PC-9 (cell line): ENCODE measurements at regions not wholly inside any gene's neighbourhood (a gene's known extent, or its start where the extent isn't known, plus 50 kb on each side); places are given as distances from the start of the nearest gene placed in this dataset.

Experiments
- BruUV-seq: library from RNA; stranded (reverse); fragments of 400-500 nt; replicated peaks from 2 replicates; lab custom pipeline; 2021; lab: Mats Ljungman, UMichigan
- CTCF ChIA-PET: fragments of 300-600 bp; sonication (Branson Sonifier 250); formaldehyde crosslinking; loops from one replicate; lab custom pipeline; 2022; ENCODE audit warnings: antibody characterized with exemption; lab: Charles Lee
- POLR2A ChIA-PET: fragments of 300-600 bp; sonication (Branson Sonifier 250); formaldehyde crosslinking; loops from one replicate; lab custom pipeline; 2022; ENCODE audit warnings: antibody characterized with exemption; ENCODE audit not compliant: unreplicated experiment; lab: Charles Lee
- DNase-seq, 2 experiments: peaks; one replicate each; pipeline versions ENCODE4 v3.0.0 to v3.0.0-alpha.2; 2015 to 2022; ENCODE audit warnings: mixed read lengths in 1 of 2
- H2AFZ ChIP-seq: fragments of 200-600 bp; sonication (generic); 2 replicates; pipeline ENCODE4 v1.8.1; 2017; ENCODE audit warnings: antibody characterized with exemption
- H3F3A ChIP-seq: fragments of 200-600 bp; sonication (generic); 2 replicates; pipeline ENCODE4 v1.8.1; 2017; ENCODE audit warnings: antibody characterized with exemption, mild to moderate bottlenecking, low read depth; ENCODE audit not compliant: insufficient read depth
- H3K27ac ChIP-seq: fragments of 200-600 bp; sonication (generic); 2 replicates; pipeline ENCODE4 v1.6.1; 2016; ENCODE audit warnings: mixed run types
- H3K27me3 ChIP-seq: fragments of 200-600 bp; sonication (generic); 2 replicates; pipeline ENCODE4 v1.6.1; 2016; ENCODE audit warnings: low read depth, mixed run types; ENCODE audit not compliant: insufficient read depth
- H3K36me3 ChIP-seq: fragments of 200-600 bp; sonication (generic); 2 replicates; pipeline ENCODE4 v1.6.1; 2016; ENCODE audit warnings: low read depth, mixed run types
- H3K4me1 ChIP-seq: fragments of 200-600 bp; sonication (generic); replicated peaks from 2 replicates; pipeline ENCODE4 v1.6.1; 2016; ENCODE audit warnings: mixed run types; ENCODE audit not compliant: insufficient read depth
- H3K4me2 ChIP-seq: fragments of 200-600 bp; sonication (generic); 2 replicates; pipeline ENCODE4 v1.6.1; 2017; ENCODE audit warnings: mixed run types
- H3K4me3 ChIP-seq: fragments of 200-600 bp; sonication (generic); 2 replicates; pipeline ENCODE4 v1.6.1; 2016; ENCODE audit warnings: mixed run types
- H3K79me2 ChIP-seq: fragments of 200-600 bp; sonication (generic); 2 replicates; pipeline ENCODE4 v1.6.1; 2017; ENCODE audit warnings: low read depth, mixed run types
- H3K9me2 ChIP-seq: fragments of 200-600 bp; sonication (generic); 2 replicates; pipeline ENCODE4 v1.8.1; 2017; ENCODE audit warnings: mild to moderate bottlenecking; ENCODE audit not compliant: insufficient read depth
- H3K9me3 ChIP-seq: fragments of 200-600 bp; sonication (generic); 2 replicates; pipeline ENCODE4 v1.8.1; 2016; ENCODE audit warnings: low read depth; ENCODE audit not compliant: insufficient read depth
- H4K20me1 ChIP-seq: fragments of 200-600 bp; sonication (generic); 2 replicates; pipeline ENCODE4 v1.8.1; 2017; ENCODE audit not compliant: insufficient read depth
- EZH2 ChIP-seq: fragments of 200-600 bp; sonication (generic); IDR thresholded peaks from 2 replicates; pipeline ENCODE4 v1.8.0; 2017; ENCODE audit warnings: antibody characterized with exemption, low read depth
- intact Hi-C: fragments of 100-400 bp; cut with micrococcal nuclease; formaldehyde crosslinking; loops from one replicate; pipeline ENCODE4 v1.10.0; 2022; ENCODE audit not compliant: unreplicated experiment
- TF ChIP-seq, protein P1 (sequence below): fragments of 200-600 bp; sonication (generic); conservative IDR thresholded peaks from 2 replicates; pipeline ENCODE4 v1.6.1; 2017; ENCODE audit warnings: mixed run types, antibody characterized with exemption, mild to moderate bottlenecking, moderate library complexity

- Histone ChIP-seq H3F3A (no peaks in the 10 kb centered on the region), H3K4me1 (no peaks in the 10 kb centered on the region), H3K9me2 (no peaks in the 10 kb centered on the region), H3K36me3 (no peaks in the 10 kb centered on the region), H4K20me1 (no peaks in the 10 kb centered on the region), H3K4me3 (no peak overlapping the region), H3K9me3 (no peaks in the 10 kb centered on the region), H3K79me2 (no peaks in the 10 kb centered on the region), H3K4me2 (no peak overlapping the region), H3K27ac (no peak overlapping the region), H2AFZ (no peak overlapping the region), H3K27me3 (no peaks in the 10 kb centered on the region)
- no peak for DNase-seq
- intact Hi-C loops: no loop called here
- no TSS peak for BruUV-seq
- no peak for TF ChIP-seq EZH2
- TF ChIP-seq, protein P1, sequence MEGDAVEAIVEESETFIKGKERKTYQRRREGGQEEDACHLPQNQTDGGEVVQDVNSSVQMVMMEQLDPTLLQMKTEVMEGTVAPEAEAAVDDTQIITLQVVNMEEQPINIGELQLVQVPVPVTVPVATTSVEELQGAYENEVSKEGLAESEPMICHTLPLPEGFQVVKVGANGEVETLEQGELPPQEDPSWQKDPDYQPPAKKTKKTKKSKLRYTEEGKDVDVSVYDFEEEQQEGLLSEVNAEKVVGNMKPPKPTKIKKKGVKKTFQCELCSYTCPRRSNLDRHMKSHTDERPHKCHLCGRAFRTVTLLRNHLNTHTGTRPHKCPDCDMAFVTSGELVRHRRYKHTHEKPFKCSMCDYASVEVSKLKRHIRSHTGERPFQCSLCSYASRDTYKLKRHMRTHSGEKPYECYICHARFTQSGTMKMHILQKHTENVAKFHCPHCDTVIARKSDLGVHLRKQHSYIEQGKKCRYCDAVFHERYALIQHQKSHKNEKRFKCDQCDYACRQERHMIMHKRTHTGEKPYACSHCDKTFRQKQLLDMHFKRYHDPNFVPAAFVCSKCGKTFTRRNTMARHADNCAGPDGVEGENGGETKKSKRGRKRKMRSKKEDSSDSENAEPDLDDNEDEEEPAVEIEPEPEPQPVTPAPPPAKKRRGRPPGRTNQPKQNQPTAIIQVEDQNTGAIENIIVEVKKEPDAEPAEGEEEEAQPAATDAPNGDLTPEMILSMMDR: no peak
- POLR2A ChIA-PET: no interaction called here
- CTCF ChIA-PET: no interaction called here
Measured at GRCh38 chr10:3442451-3442990, 269.9 kb upstream of the PITRM1 start.

DNA sequence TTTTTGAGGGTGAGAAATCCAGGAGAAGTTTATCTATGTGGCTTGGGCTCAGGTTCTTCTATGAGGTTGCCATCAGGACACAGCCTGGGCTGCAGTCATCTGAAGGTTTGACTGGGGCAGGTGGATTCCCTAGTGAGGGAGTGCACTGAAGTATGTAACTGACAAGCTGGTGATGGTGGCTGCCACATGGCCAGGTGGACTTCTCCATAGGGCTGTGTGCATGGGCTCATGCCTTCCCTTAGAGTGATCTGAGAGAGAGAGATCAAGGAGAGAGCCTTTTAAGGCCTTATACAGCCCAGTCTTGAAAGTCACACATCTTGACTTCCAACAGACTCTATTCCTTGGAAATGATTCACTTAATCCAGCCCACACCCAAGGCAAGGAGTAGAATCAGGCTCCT is 266.6 kb upstream of the PITRM1 start:
- no TSS peak for BruUV-seq
- Histone ChIP-seq H3K36me3 (no peaks in the 10 kb centered on the region), H3K9me2 (no peaks in the 10 kb centered on the region), H4K20me1 (no peaks in the 10 kb centered on the region), H3K27me3 (no peaks in the 10 kb centered on the region), H3K4me3 (no peak overlapping the region), H3K27ac (no peak overlapping the region), H3F3A (no peaks in the 10 kb centered on the region), H2AFZ (no peak overlapping the region), H3K4me2 (no peak overlapping the region), H3K9me3 (no peaks in the 10 kb centered on the region), H3K4me1 (no peaks in the 10 kb centered on the region), H3K79me2 (no peaks in the 10 kb centered on the region)
- ChIA-PET POLR2A (no interaction called here), CTCF (no interaction called here)
- TF ChIP-seq, protein P1: no peak
- TF ChIP-seq EZH2: no peak
- intact Hi-C loops: no loop called here
- no peak for DNase-seq

GRCh38 chr10:3438606-3439005 is 266.0 kb upstream of the PITRM1 start:
- CTCF ChIA-PET: no interaction called here
- BruUV-seq: no TSS peak

More at GRCh38 chr10:3438606-3439005, 266.0 kb upstream of the PITRM1 start:
- Histone ChIP-seq H3K36me3 (no peaks in the 10 kb centered on the region), H4K20me1 (no peaks in the 10 kb centered on the region), H2AFZ (no peak overlapping the region), H3K27me3 (no peaks in the 10 kb centered on the region), H3K9me3 (no peaks in the 10 kb centered on the region), H3F3A (no peaks in the 10 kb centered on the region), H3K9me2 (no peaks in the 10 kb centered on the region), H3K4me1 (no peaks in the 10 kb centered on the region), H3K79me2 (no peaks in the 10 kb centered on the region), H3K27ac (no peak overlapping the region), H3K4me3 (no peak overlapping the region), H3K4me2 (no peak overlapping the region)
- intact Hi-C loops: no loop called here
- TF ChIP-seq, protein P1: no peak
- no peak for TF ChIP-seq EZH2
- POLR2A ChIA-PET: no interaction called here
- no peak for DNase-seq
